Suppressor macrophage treated with lipopolysaccharide for 1 hour (primary cell): ENCODE measurements at regions not wholly inside any gene's neighbourhood (a gene's known extent, or its start where the extent isn't known, plus 50 kb on each side); places are given as distances from the start of the nearest gene placed in this dataset.
A peak's percentile ranks its signal among the peaks of the same experiment; 100 is the strongest.
"Not testable (repeated sequence)": the region's sequence is repeated elsewhere in the genome, so short reads cannot be mapped to it uniquely, and the experiment has no call there.

ENCODE experiments used
- DNase-seq, 3 donors: peaks; one replicate each; pipeline ENCODE4 v3.0.0-alpha.2; 2020 to 2022

- no peak for DNase-seq
These were observed 73.8 kb downstream of the DIO3 start for GRCh38 chr14:101634850-101635748.

GRCh38 chr14:101635749-101636560, 74.7 kb downstream of the DIO3 start:
- DNase-seq, result peak in 2 of 3 donors; percentile 22 to 25

GRCh38 chr14:101639241-101639833, 78.0 kb downstream of the DIO3 start:
- DNase-seq, result no peak

GRCh38 chr14:101643651-101644050, 82.4 kb downstream of the DIO3 start:
- no peak for DNase-seq

GRCh38 chr14:101654051-101654450, 92.8 kb downstream of the DIO3 start:
- DNase-seq, result peak in 1 of 3 donors; percentile 5

GRCh38 chr14:101657372-101657771, 96.1 kb downstream of the DIO3 start:
- DNase-seq, result no peak

- peak; percentile 52 to 58 (median 56) for DNase-seq
These were observed 95.9 kb upstream of the PPP2R5C start for GRCh38 chr14:101665478-101666078.

- no peak for DNase-seq
These were observed 95.2 kb upstream of the PPP2R5C start for GRCh38 chr14:101666264-101666663.

GRCh38 chr14:101669629-101670028, 91.9 kb upstream of the PPP2R5C start:
- no peak for DNase-seq

GRCh38 chr14:101673873-101674272, 87.6 kb upstream of the PPP2R5C start:
- DNase-seq, result no peak

- DNase-seq, result not testable (repeated sequence)
These were observed 85.7 kb upstream of the PPP2R5C start for GRCh38 chr14:101675835-101676234.

GRCh38 chr14:101677912-101678327, 83.6 kb upstream of the PPP2R5C start:
- DNase-seq, result not testable (repeated sequence)

- no peak for DNase-seq
These were observed 79.7 kb upstream of the PPP2R5C start for GRCh38 chr14:101681795-101682194.

GRCh38 chr14:101683365-101683764, 78.1 kb upstream of the PPP2R5C start:
- no peak for DNase-seq

GRCh38 chr14:101687756-101688546, 73.6 kb upstream of the PPP2R5C start:
- DNase-seq, result no peak

- no peak for DNase-seq
These were observed 72.4 kb upstream of the PPP2R5C start for GRCh38 chr14:101689039-101689501.

GRCh38 chr14:101689966-101690365, 71.5 kb upstream of the PPP2R5C start:
- not testable (repeated sequence) for DNase-seq

- no peak for DNase-seq
These were observed 65.8 kb upstream of the PPP2R5C start for GRCh38 chr14:101695659-101696058.

- no peak for DNase-seq
These were observed 57.4 kb upstream of the PPP2R5C start for GRCh38 chr14:101704140-101704539.

- peak; percentile 42 to 73 (median 60) for DNase-seq
These were observed 55.6 kb upstream of the PPP2R5C start for GRCh38 chr14:101705733-101706508.

GRCh38 chr14:101706509-101707067, 54.9 kb upstream of the PPP2R5C start:
- no peak for DNase-seq
